Smooth muscle cell (in vitro differentiated cells): ENCODE measurements at regions not wholly inside any gene's neighbourhood (a gene's known extent, or its start where the extent isn't known, plus 50 kb on each side); places are given as distances from the start of the nearest gene placed in this dataset.

ENCODE experiments used
- DNase-seq: peaks from one replicate; lab custom pipeline; 2025; ENCODE audit not compliant: unreplicated experiment; lab: John Stamatoyannopoulos, UW
- H2AFZ ChIP-seq: fragments of 200-600 bp; sonication (generic); 2 replicates; pipeline ENCODE4 v1.6.0; 2016; ENCODE audit warnings: antibody characterized with exemption, low read depth, mild to moderate bottlenecking
- H3F3A ChIP-seq: fragments of 200-600 bp; sonication (generic); 2 replicates; pipeline ENCODE4 v1.6.0; 2017; ENCODE audit warnings: antibody characterized with exemption, low read depth
- H3K27ac ChIP-seq: fragments of 200-600 bp; sonication (generic); 2 replicates; pipeline ENCODE4 v1.5.1; 2016; ENCODE audit warnings: low read depth, mild to moderate bottlenecking
- H3K27me3 ChIP-seq: fragments of 200-600 bp; sonication (generic); 2 replicates; pipeline ENCODE4 v1.6.1; 2016; ENCODE audit warnings: low read depth, mild to moderate bottlenecking
- H3K36me3 ChIP-seq: fragments of 200-600 bp; sonication (generic); 2 replicates; pipeline ENCODE4 v1.5.1; 2016; ENCODE audit warnings: low read depth
- H3K4me1 ChIP-seq: fragments of 200-600 bp; sonication (generic); 2 replicates; pipeline ENCODE4 v1.5.1; 2016; ENCODE audit warnings: low read depth
- H3K4me2 ChIP-seq: fragments of 200-600 bp; sonication (generic); 2 replicates; pipeline ENCODE4 v1.6.0; 2016; ENCODE audit warnings: mild to moderate bottlenecking
- H3K4me3 ChIP-seq: fragments of 200-600 bp; sonication (generic); 2 replicates; pipeline ENCODE4 v1.5.1; 2016; ENCODE audit warnings: mild to moderate bottlenecking
- H3K79me2 ChIP-seq: fragments of 200-600 bp; sonication (generic); 2 replicates; pipeline ENCODE4 v1.6.0; 2016; ENCODE audit warnings: low read depth, mild to moderate bottlenecking
- H3K9ac ChIP-seq: fragments of 200-600 bp; sonication (generic); 2 replicates; pipeline ENCODE4 v1.6.0; 2016; ENCODE audit warnings: low read depth
- H3K9me3 ChIP-seq: fragments of 200-600 bp; sonication (generic); replicated peaks from 2 replicates; pipeline ENCODE4 v1.5.1; 2016; ENCODE audit warnings: low read depth
- H4K20me1 ChIP-seq: fragments of 200-600 bp; sonication (generic); 2 replicates; pipeline ENCODE4 v1.6.0; 2016; ENCODE audit warnings: low read depth
- CTCF ChIP-seq: fragments of 200-600 bp; sonication (generic); IDR thresholded peaks from 2 replicates; pipeline ENCODE4 v1.5.1; 2017; ENCODE audit warnings: borderline replicate concordance, mild to moderate bottlenecking, antibody characterized with exemption; ENCODE audit not compliant: insufficient read depth, poor library complexity, severe bottlenecking
- WGBS: methylation state at CpG from one replicate; pipeline ENCODE4 v1.1.7; 2016; ENCODE audit warnings: low lambda C conversion rate; 5-methylcytosine and 5-hydroxymethylcytosine counted together

GRCh38 chr14:82104013-82104412, 570.4 kb upstream of the SEL1L start:
- no peak overlapping the region for H3K4me3 ChIP-seq
- no peak overlapping the region for H3K27ac ChIP-seq
- no peak overlapping the region for H3K4me2 ChIP-seq
- 37% methylated on average over 1 of the region's 1 CpG for WGBS
- H3K4me1 ChIP-seq, result no peaks in the 10 kb centered on the region
- H3K27me3 ChIP-seq, result no peaks in the 10 kb centered on the region
- TF ChIP-seq CTCF, result no peak
- no peaks in the 10 kb centered on the region for H3K79me2 ChIP-seq
- no peak for DNase-seq
- no peak overlapping the region for H3K9ac ChIP-seq
- H2AFZ ChIP-seq, result no peak overlapping the region
- H4K20me1 ChIP-seq, result no peaks in the 10 kb centered on the region
- no peaks in the 10 kb centered on the region for H3K36me3 ChIP-seq
- H3K9me3 ChIP-seq, result no peaks in the 10 kb centered on the region
- no peaks in the 10 kb centered on the region for H3F3A ChIP-seq

- Histone ChIP-seq H3K9ac (no peak overlapping the region), H3K4me1 (no peaks in the 10 kb centered on the region), H3K27me3 (no peaks in the 10 kb centered on the region), H3F3A (no peaks in the 10 kb centered on the region), H2AFZ (no peak overlapping the region), H3K79me2 (no peaks in the 10 kb centered on the region), H3K36me3 (no peaks in the 10 kb centered on the region), H4K20me1 (no peaks in the 10 kb centered on the region), H3K9me3 (no peaks in the 10 kb centered on the region), H3K4me2 (no peak overlapping the region), H3K4me3 (no peak overlapping the region), H3K27ac (no peak overlapping the region)
- no peak for TF ChIP-seq CTCF
- no peak for DNase-seq
- WGBS, result 72% methylated on average over 1 of the region's 1 CpG
Observed at GRCh38 chr14:82112210-82112839, 578.7 kb upstream of the SEL1L start.

GRCh38 chr14:82113007-82113406, 579.4 kb upstream of the SEL1L start:
- no peaks in the 10 kb centered on the region for H3F3A ChIP-seq
- H3K27me3 ChIP-seq, result no peaks in the 10 kb centered on the region
- no peaks in the 10 kb centered on the region for H3K36me3 ChIP-seq
- no peaks in the 10 kb centered on the region for H3K4me1 ChIP-seq
- H3K9ac ChIP-seq, result no peak overlapping the region
- peaks cover 5% of the 10 kb centered on the region for H3K9me3 ChIP-seq
- no peak overlapping the region for H3K4me2 ChIP-seq
- DNase-seq, result no peak
- H3K79me2 ChIP-seq, result no peaks in the 10 kb centered on the region
- no peaks in the 10 kb centered on the region for H4K20me1 ChIP-seq
- no peak for TF ChIP-seq CTCF
- no peak overlapping the region for H3K4me3 ChIP-seq
- 85% methylated on average over 2 of the region's 2 CpGs for WGBS
- H2AFZ ChIP-seq, result no peak overlapping the region
- H3K27ac ChIP-seq, result no peak overlapping the region

- Histone ChIP-seq H3K9ac (no peak overlapping the region), H3K27ac (no peak overlapping the region), H3K4me1 (no peaks in the 10 kb centered on the region), H3K79me2 (no peaks in the 10 kb centered on the region), H2AFZ (no peak overlapping the region), H3K36me3 (no peaks in the 10 kb centered on the region), H4K20me1 (no peaks in the 10 kb centered on the region), H3K4me3 (no peak overlapping the region), H3K4me2 (no peak overlapping the region), H3K27me3 (no peaks in the 10 kb centered on the region), H3K9me3 (peaks cover 6% of the 10 kb centered on the region), H3F3A (no peaks in the 10 kb centered on the region)
- 69% methylated on average over 1 of the region's 1 CpG for WGBS
- TF ChIP-seq CTCF, result no peak
- DNase-seq, result no peak
Observed at GRCh38 chr14:82113710-82114109, 580.1 kb upstream of the SEL1L start.
